Right forelimb (tissue), 1 donor: ENCODE measurements at regions not wholly inside any gene's neighbourhood (a gene's known extent, or its start where the extent isn't known, plus 50 kb on each side); places are given as distances from the start of the nearest gene placed in this dataset.
"Not testable (repeated sequence)": the region's sequence is repeated elsewhere in the genome, so short reads cannot be mapped to it uniquely, and the experiment has no call there.

Experiments used
- DNase-seq: peaks from one replicate; pipeline ENCODE4 v3.0.0-alpha.2; 2018

GRCh38 chr2:52639692-52640091 is 1127.9 kb upstream of the CHAC2 start:
- no peak for DNase-seq

- no peak for DNase-seq
Observed at GRCh38 chr2:52632543-52632942, 1135.1 kb upstream of the CHAC2 start.

GRCh38 chr2:52629944-52630343 is 1137.7 kb upstream of the CHAC2 start:
- DNase-seq = no peak

DNA sequence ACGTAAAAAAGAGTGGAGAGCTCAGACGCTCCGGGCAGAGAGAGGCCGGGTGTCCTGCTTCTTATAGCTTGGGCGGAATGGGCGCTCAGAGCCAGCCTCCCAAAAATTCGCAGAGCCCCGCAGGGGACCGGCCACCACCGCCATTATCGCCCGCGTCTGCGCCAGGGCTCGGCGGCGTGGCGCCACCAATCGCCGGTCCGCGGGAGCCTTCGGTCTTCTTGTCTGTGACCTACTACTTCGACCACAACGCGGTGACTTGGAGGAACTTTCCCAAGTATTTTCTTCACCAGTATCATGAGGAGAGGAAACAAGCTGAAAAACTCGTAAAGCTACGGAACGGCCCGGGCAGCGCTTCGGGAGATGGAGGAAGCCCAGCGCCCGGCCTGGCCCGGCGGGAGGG is 1138.1 kb upstream of the CHAC2 start:
- no peak for DNase-seq

DNA sequence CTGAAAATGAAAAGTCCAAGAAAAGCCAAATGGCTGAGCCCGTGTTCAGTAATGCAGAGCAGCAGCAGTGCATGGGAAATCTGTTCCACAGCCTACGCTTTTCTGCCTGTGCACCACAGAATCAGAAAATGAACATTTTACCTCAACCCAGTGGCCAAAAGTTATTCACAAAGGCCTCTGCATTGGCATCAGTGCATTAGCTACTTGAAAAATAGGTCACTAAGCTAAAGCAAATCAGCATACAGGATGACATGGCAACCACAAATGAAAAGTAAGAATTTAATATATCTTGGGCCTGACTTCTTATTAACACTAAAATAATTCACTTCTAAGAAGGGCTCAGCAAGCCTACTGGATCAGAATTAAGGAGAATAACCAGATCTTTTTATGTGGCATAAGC is 1145.3 kb upstream of the CHAC2 start:
- no peak for DNase-seq

GRCh38 chr2:52613064-52613463 is 1154.5 kb upstream of the CHAC2 start:
- DNase-seq = no peak

GRCh38 chr2:52611759-52612158 is 1155.8 kb upstream of the CHAC2 start:
- DNase-seq = no peak

GRCh38 chr2:52608030-52608429 is 1159.6 kb upstream of the CHAC2 start:
- DNase-seq = no peak

DNA sequence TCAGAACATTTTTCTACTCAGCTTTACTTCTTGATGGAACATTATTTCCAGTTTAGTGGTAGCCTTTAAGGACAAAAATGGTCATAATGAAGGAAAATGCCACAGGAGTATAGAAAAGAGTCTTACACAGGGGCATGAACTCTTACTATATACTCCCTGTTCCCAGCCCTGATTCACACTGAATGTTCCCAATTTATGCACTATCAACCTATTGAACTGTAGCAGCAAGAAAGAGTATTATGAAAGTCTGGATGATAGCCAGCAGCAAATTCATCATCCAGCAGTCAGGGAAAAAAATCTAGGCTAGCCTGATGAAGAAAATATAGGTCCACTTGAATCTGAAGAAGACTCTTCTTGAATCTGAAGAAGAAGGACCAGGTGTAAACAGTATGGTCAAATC is 1170.3 kb upstream of the CHAC2 start:
- DNase-seq = no peak

GRCh38 chr2:52594026-52594425 is 1173.6 kb upstream of the CHAC2 start:
- DNase-seq = no peak

- DNase-seq = not testable (repeated sequence)
Observed at GRCh38 chr2:52584071-52584470, 1183.5 kb upstream of the CHAC2 start.

DNA sequence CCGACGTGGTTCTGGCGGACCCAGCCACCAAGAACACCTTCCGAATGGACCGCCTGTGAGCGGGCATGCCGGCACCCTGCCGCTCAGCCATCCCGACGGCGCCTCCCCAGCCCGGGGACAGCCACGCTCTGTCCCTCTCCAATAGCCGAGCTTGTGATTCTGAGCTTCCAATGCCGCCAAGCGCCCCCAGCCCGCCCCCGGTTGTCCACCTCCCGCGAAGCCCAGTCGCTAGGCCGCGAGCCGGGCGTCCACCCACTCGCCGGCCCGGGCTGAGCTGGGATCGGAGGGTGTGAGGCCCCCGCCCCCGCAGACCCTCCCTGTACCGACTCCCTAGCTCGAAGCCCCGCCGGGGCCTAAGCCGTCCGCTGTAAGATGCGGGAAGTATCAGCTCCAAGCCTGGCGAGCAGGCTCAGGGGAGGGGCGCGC is 1195.1 kb upstream of the CHAC2 start:
- DNase-seq = no peak

DNA sequence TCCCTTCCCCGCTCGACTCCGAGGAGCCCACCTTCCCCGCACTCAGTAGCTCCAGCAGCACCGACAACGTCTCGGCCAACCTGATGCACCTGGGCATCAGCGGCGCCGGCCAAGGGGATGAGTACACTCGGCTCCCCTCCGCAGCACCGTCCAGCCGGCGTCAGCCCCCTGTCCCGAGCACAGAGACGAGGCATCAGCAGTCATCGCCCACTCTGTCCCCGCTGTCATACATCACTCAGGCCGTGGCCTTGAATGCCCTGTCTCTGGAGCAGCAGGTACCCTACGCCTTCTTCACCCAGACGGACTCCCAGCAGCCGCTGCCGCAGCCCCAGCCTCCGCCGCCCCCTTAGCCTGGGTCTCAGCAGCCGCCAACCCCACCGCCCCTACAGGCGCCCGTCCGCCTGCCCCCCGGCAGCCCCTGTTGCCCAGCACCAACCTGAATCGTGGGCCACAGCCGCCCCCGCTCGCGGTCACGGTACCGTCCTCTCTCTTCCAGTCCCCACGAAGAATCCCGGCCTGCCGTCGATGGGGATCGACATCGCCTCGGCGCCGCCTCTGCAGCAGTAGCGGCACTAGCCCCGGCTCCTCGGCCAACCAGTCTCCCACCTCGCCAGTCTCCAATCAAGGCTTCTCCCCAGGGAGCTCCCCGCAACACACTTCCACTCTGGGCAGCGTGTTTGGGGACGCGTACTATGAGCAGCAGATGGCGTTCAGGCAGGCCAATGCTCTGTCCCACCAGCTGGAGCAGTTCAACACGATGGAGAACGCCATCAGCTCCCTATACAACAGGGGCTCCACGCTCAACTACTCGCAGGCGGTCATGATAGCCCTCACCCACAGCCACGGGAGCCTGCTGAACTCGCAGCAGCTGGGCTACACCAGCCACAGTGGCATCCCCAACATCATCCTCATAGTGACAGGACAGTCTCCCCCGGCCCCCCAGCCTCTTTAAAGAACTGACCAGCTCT is 1195.9 kb upstream of the CHAC2 start:
- no peak for DNase-seq

- DNase-seq = no peak
Observed at GRCh38 chr2:52570716-52571115, 1196.9 kb upstream of the CHAC2 start.

DNA sequence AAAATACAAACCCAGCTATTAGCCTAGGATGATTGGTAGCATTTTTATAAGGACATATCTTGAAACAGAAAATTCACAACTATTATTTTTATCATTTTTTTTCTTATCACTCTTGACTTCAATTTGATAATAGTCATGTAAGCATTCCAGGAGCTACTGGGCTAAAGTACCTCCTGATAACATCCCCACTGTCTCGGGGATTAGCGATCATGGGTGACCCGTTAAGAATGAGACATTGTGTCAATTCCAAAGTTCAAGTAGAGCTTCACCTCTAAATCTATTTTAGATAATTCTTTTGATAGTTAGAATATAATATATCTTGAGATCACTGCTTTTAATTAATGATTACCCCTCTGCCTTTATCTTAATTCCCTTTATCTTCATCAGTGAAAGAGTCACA is 1204.5 kb upstream of the CHAC2 start:
- no peak for DNase-seq

DNA sequence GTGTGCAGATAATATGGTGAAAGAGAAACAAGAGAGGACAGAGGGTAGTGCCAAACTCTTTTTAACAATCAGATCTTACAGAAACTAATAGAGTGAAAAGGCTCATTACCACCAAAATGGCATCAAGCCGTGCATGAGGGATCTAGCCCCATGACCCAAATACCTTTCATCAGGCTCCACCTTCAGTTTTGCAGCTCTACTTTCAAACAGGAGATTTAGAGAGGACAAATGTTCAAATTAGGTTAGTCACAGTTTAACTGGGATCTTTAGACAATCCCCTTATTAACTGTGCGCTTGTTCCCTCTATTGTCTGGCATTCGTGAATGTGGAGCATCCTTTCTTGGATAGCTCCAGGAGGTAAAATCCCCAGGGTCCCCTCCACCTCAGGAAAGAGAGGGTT is 1209.3 kb upstream of the CHAC2 start:
- DNase-seq = no peak

DNA sequence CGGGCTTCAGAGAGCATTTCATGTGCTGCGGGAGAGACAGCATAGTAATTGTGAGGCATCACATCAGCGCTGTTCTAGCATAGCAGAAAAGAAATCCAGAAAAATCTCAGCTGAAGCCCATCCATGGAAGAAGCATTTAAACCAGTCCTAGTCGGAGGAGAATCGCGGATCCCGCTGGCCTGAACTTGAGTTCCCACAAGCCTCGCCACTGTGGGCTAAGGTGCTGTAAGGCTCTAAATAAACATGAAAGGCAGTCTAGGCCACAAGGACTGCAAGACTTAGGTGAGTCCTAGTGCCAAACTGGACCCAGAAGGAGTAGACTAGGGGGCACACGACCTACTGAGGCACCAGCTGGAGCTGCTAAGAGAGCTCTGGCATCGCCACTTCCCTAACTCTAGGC is 1225.3 kb upstream of the CHAC2 start:
- no peak for DNase-seq

GRCh38 chr2:52539026-52539970 is 1228.3 kb upstream of the CHAC2 start:
- no peak for DNase-seq

DNA sequence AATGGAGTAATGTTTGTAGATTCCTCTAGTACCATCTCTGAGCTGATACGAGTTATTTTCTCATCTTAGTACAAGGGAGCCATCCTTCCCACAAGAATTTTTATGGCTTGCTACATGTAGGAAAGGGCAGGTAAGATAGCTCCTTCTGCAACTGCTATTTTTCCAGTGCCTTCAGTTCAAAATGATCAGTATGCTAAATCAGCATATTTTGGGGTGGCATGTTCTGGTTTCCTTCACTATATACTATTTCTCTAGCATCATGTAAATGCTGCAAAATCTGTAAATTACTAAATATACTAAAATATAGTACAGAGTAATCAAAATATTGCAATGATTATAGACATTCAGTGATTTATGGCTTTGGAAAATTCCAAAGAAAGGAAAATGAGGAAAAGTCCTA is 1230.0 kb upstream of the CHAC2 start:
- DNase-seq = no peak

- no peak for DNase-seq
Observed at GRCh38 chr2:52536929-52537460, 1230.6 kb upstream of the CHAC2 start.

GRCh38 chr2:52532956-52533355 is 1234.6 kb upstream of the CHAC2 start:
- DNase-seq = no peak

- no peak for DNase-seq
Observed at GRCh38 chr2:52526735-52527134, 1240.9 kb upstream of the CHAC2 start.

- DNase-seq = no peak
Observed at GRCh38 chr2:52520644-52521043, 1247.0 kb upstream of the CHAC2 start.
